Right lobe of liver (tissue), 6 donors: ENCODE measurements at regions not wholly inside any gene's neighbourhood (a gene's known extent, or its start where the extent isn't known, plus 50 kb on each side); places are given as distances from the start of the nearest gene placed in this dataset.

Experiments used
- ATAC-seq, 4 donors: fragments of 200-7000 bp; cut with Tn5 transposase; one replicate each; pipeline ENCODE4 v1.9.1; 2020; ENCODE audit warnings: mild to moderate bottlenecking in 4 of 4, moderate library complexity in 4 of 4
- DNase-seq, 3 donors: peaks; one replicate each; pipeline ENCODE4 v3.0.0-alpha.2; 2020
- H3K27ac ChIP-seq, 3 donors: fragments of 200-600 bp; one replicate each; pipeline ENCODE4 v1.8.0; 2022
- H3K27me3 ChIP-seq, 2 donors: fragments of 200-600 bp; one replicate each; pipeline ENCODE4 v1.8.0; 2022
- H3K36me3 ChIP-seq, 4 donors: fragments of 200-600 bp; sonication (generic) in 1 of 4; one replicate each; pipeline versions ENCODE4 v1.5.1 to v1.8.0; 2017 to 2022; ENCODE audit warnings: control low read depth in 1 of 4
- H3K4me1 ChIP-seq, 4 donors: fragments of 200-600 bp; sonication (generic) in 1 of 4; one replicate each; pipeline versions ENCODE4 v1.5.1 to v1.8.0; 2017 to 2022; ENCODE audit warnings: control low read depth in 1 of 4
- H3K4me3 ChIP-seq, 3 donors: fragments of 200-600 bp; one replicate each; pipeline ENCODE4 v1.8.0; 2022
- H3K9me3 ChIP-seq, 4 donors: fragments of 200-600 bp; sonication (generic) in 1 of 4; one replicate each; pipeline versions ENCODE4 v1.5.1 to v1.8.0; 2017 to 2022; ENCODE audit warnings: control low read depth in 1 of 4
- CTCF ChIP-seq, 4 donors: fragments of 200-600 bp in 3 of 4; fragments of 450-650 bp in 1 of 4; IDR thresholded peaks; one replicate each; pipeline versions ENCODE4 v1.5.1 to v1.8.0; 2016 to 2022; ENCODE audit warnings: antibody characterized with exemption in 4 of 4, mild to moderate bottlenecking in 2 of 4
- POLR2A ChIP-seq: fragments of 450-650 bp; IDR thresholded peaks from one replicate; pipeline ENCODE4 v1.6.1; 2017; ENCODE audit warnings: antibody characterized with exemption, mild to moderate bottlenecking
- WGBS: methylation state at CpG from one replicate; pipeline ENCODE4 v1.1.6; 2018; ENCODE audit warnings: low coverage, low lambda C conversion rate; ENCODE audit not compliant: insufficient coverage; ENCODE audit errors: missing lambda C conversion rate; 5-methylcytosine and 5-hydroxymethylcytosine counted together
- intact Hi-C, 2 donors: fragments of 100-400 bp; cut with DNase I; formaldehyde crosslinking; loops; one replicate each; pipeline versions ENCODE4 v1.11.2 to v1.14.1; 2022
- donor health status: DM: no; HTN: yes; CAD: no.
- donor health status: DM: no; HTN: no; CAD: no.
- donor health status: DM: no; HTN: no; CAD: no.
- donor health status: DM: no; HTN: yes; CAD: no.
- donor health status: DM: no; HTN: yes; CAD: no.

- TF ChIP-seq CTCF (IDR thresholded peaks at IDR 0.05) (no peak), POLR2A (no peak)
- intact Hi-C loops = no loop called here
- H3K4me3 ChIP-seq = no peak overlapping the region
- H3K9me3 ChIP-seq = no peaks in the 10 kb centered on the region
- DNase-seq (no peak), ATAC-seq (no peak)
- 29% methylated on average over 1 of the region's 2 CpGs for WGBS
- no peak overlapping the region for H3K27ac ChIP-seq
- H3K36me3 ChIP-seq = no peaks in the 10 kb centered on the region
- no peaks in the 10 kb centered on the region for H3K4me1 ChIP-seq
- H3K27me3 ChIP-seq = no peaks in the 10 kb centered on the region
These were observed 80.6 kb upstream of the DAAM1 start for GRCh38 chr14:59107819-59108218.

- H3K4me3 ChIP-seq = no peak overlapping the region
- no peaks in the 10 kb centered on the region for H3K9me3 ChIP-seq
- TF ChIP-seq POLR2A (no peak), CTCF (IDR thresholded peaks at IDR 0.05) (no peak)
- no peak overlapping the region for H3K27ac ChIP-seq
- no peaks in the 10 kb centered on the region for H3K36me3 ChIP-seq
- intact Hi-C loops = no loop called here
- no peaks in the 10 kb centered on the region for H3K27me3 ChIP-seq
- no peaks in the 10 kb centered on the region for H3K4me1 ChIP-seq
- DNase-seq (no peak), ATAC-seq (no peak)
- WGBS = 68% methylated on average over 2 of the region's 2 CpGs
These were observed 71.5 kb upstream of the DAAM1 start for GRCh38 chr14:59116984-59117415.

- Histone ChIP-seq H3K36me3 (no peaks in the 10 kb centered on the region), H3K4me3 (no peak overlapping the region), H3K27ac (no peak overlapping the region), H3K27me3 (no peaks in the 10 kb centered on the region), H3K4me1 (no peaks in the 10 kb centered on the region), H3K9me3 (no peaks in the 10 kb centered on the region)
- TF ChIP-seq CTCF (IDR thresholded peaks at IDR 0.05) (no peak), POLR2A (no peak)
- intact Hi-C loops = no loop called here
- WGBS = 68% methylated on average over 2 of the region's 2 CpGs
- DNase-seq (no peak), ATAC-seq (no peak)
These were observed 70.5 kb upstream of the DAAM1 start for GRCh38 chr14:59117754-59118528.

GRCh38 chr14:59120921-59121320 is 67.5 kb upstream of the DAAM1 start:
- Histone ChIP-seq H3K27me3 (no peaks in the 10 kb centered on the region), H3K9me3 (no peaks in the 10 kb centered on the region), H3K27ac (no peak overlapping the region), H3K4me3 (no peak overlapping the region), H3K36me3 (no peaks in the 10 kb centered on the region), H3K4me1 (no peaks in the 10 kb centered on the region)
- WGBS = 50% methylated on average over 1 of the region's 1 CpG
- TF ChIP-seq POLR2A (no peak), CTCF (IDR thresholded peaks at IDR 0.05) (no peak)
- intact Hi-C loops = no loop called here
- ATAC-seq = no peak
- no peak for DNase-seq
